Activated naive CD8-positive, alpha-beta T cell (primary cell): ENCODE measurements at regions not wholly inside any gene's neighbourhood (a gene's known extent, or its start where the extent isn't known, plus 50 kb on each side); places are given as distances from the start of the nearest gene placed in this dataset.

Source experiments
- H3K27ac Mint-ChIP-seq: one replicate; pipeline ENCODE4 v1.8.0; 2021; ENCODE audit warnings: mixed read lengths
- H3K27me3 Mint-ChIP-seq: one replicate; pipeline ENCODE4 v1.8.0; 2021; ENCODE audit warnings: mixed read lengths
- H3K36me3 Mint-ChIP-seq: one replicate; pipeline ENCODE4 v1.8.0; 2021; ENCODE audit warnings: mixed read lengths
- H3K4me1 Mint-ChIP-seq: one replicate; pipeline ENCODE4 v1.8.0; 2021; ENCODE audit warnings: low read depth, mixed read lengths
- H3K4me3 Mint-ChIP-seq: one replicate; pipeline ENCODE4 v1.8.0; 2021; ENCODE audit warnings: mild to moderate bottlenecking, mixed read lengths
- H3K9me3 Mint-ChIP-seq: one replicate; pipeline ENCODE4 v1.8.0; 2021; ENCODE audit warnings: low read depth, mixed read lengths

- no peak overlapping the region for H3K4me3 Mint-ChIP-seq
- H3K9me3 Mint-ChIP-seq = no peaks in the 10 kb centered on the region
- no peaks in the 10 kb centered on the region for H3K36me3 Mint-ChIP-seq
- peaks cover 2% of the 10 kb centered on the region for H3K4me1 Mint-ChIP-seq
- H3K27me3 Mint-ChIP-seq = peaks cover 1% of the 10 kb centered on the region
- no peak overlapping the region for H3K27ac Mint-ChIP-seq
These were observed 147.1 kb upstream of the PRSS1 start for GRCh38 chr7:142602183-142602582.

DNA sequence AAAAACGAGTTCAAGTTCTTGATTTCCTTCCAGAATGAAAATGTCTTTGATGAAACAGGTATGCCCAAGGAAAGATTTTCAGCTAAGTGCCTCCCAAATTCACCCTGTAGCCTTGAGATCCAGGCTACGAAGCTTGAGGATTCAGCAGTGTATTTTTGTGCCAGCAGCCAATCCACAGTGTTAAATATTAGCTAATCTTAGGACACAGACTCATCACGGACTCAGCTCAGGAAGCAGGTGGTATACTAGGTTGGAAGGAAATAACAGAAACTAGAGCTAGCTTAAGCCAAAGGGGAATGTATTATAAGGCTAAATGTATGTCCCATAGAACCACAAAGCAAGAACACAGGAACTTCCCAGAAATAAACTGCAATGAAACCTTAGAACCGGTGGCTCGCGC is 151.0 kb upstream of the PRSS1 start:
- no peaks in the 10 kb centered on the region for H3K27me3 Mint-ChIP-seq
- no peaks in the 10 kb centered on the region for H3K36me3 Mint-ChIP-seq
- H3K4me1 Mint-ChIP-seq = no peaks in the 10 kb centered on the region
- no peak overlapping the region for H3K4me3 Mint-ChIP-seq
- no peak overlapping the region for H3K27ac Mint-ChIP-seq
- no peaks in the 10 kb centered on the region for H3K9me3 Mint-ChIP-seq

- no peaks in the 10 kb centered on the region for H3K36me3 Mint-ChIP-seq
- no peak overlapping the region for H3K27ac Mint-ChIP-seq
- no peaks in the 10 kb centered on the region for H3K4me1 Mint-ChIP-seq
- H3K9me3 Mint-ChIP-seq = no peaks in the 10 kb centered on the region
- no peaks in the 10 kb centered on the region for H3K27me3 Mint-ChIP-seq
- no peak overlapping the region for H3K4me3 Mint-ChIP-seq
These were observed 151.7 kb upstream of the PRSS1 start for GRCh38 chr7:142597547-142597946.

DNA sequence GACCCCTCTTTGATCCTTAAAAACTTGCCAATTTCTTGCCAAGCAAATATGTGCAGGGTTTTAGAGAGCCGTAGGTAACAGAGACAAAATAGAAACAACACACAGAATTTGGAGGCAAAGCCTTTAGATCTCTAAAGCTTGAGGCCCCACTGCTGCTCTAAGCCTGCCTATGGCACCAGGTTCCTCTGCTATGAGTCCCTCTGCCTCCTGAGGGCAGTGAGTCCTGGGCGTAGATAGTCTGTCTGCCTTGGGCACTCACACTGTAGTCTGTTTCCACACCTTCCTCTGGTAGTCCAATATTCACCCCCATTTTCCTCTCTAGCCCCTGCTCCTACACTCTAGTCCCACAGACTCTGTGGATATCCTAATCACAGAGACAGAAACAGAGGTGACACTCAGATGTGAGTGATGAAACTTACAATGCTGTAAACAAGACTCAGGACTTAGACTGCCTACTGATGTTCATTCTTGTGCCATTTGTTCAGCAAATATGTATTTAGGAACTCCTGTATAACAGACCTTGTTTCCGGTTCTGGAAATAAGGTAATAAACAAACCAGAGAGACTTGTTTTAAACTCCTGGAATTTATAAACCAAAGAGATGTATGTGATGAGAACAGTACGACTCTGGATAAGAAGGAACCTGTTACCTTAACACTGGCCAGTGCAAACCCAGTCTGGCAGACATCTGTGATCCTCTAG is 153.3 kb upstream of the PRSS1 start:
- Mint-ChIP-seq H3K9me3 (no peaks in the 10 kb centered on the region), H3K4me1 (no peaks in the 10 kb centered on the region), H3K27ac (no peak overlapping the region), H3K36me3 (no peaks in the 10 kb centered on the region), H3K27me3 (no peaks in the 10 kb centered on the region), H3K4me3 (no peak overlapping the region)

GRCh38 chr7:142594078-142594477 is 155.2 kb upstream of the PRSS1 start:
- H3K4me3 Mint-ChIP-seq = no peak overlapping the region
- H3K27me3 Mint-ChIP-seq = no peaks in the 10 kb centered on the region
- H3K36me3 Mint-ChIP-seq = no peaks in the 10 kb centered on the region
- no peaks in the 10 kb centered on the region for H3K9me3 Mint-ChIP-seq
- H3K27ac Mint-ChIP-seq = no peak overlapping the region
- H3K4me1 Mint-ChIP-seq = no peaks in the 10 kb centered on the region

DNA sequence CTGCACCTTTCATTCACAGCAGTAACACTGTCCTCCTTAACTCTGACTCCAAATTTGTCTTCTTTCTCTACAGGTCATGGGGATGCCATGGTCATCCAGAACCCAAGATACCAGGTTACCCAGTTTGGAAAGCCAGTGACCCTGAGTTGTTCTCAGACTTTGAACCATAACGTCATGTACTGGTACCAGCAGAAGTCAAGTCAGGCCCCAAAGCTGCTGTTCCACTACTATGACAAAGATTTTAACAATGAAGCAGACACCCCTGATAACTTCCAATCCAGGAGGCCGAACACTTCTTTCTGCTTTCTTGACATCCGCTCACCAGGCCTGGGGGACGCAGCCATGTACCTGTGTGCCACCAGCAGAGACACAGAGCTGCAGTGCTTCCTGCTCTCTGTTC is 156.2 kb upstream of the PRSS1 start:
- no peaks in the 10 kb centered on the region for H3K4me1 Mint-ChIP-seq
- H3K9me3 Mint-ChIP-seq = no peaks in the 10 kb centered on the region
- H3K27ac Mint-ChIP-seq = no peak overlapping the region
- H3K27me3 Mint-ChIP-seq = no peaks in the 10 kb centered on the region
- no peak overlapping the region for H3K4me3 Mint-ChIP-seq
- H3K36me3 Mint-ChIP-seq = no peaks in the 10 kb centered on the region

GRCh38 chr7:142592664-142593063 is 156.6 kb upstream of the PRSS1 start:
- Mint-ChIP-seq H3K36me3 (no peaks in the 10 kb centered on the region), H3K4me3 (no peak overlapping the region), H3K4me1 (no peaks in the 10 kb centered on the region), H3K9me3 (no peaks in the 10 kb centered on the region), H3K27ac (no peak overlapping the region), H3K27me3 (no peaks in the 10 kb centered on the region)

DNA sequence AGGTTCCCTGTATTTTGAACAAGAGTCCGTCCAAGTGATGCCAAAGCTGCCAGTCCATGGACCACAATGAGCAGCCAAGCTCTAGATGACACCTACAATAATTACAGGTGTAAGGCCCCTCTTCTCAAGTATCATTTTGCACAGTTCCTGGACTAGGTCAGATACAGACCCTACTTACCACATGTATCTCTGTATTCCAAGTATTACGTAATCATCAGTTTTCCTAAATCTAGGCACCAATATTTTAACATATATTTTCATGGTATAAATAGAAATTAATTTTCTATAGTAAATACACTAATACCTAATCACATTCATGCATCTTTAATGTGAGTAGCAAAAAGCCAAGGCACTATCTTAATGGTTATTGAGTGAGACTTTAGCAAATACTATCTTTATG is 157.0 kb upstream of the PRSS1 start:
- H3K4me1 Mint-ChIP-seq = no peaks in the 10 kb centered on the region
- no peak overlapping the region for H3K4me3 Mint-ChIP-seq
- H3K27me3 Mint-ChIP-seq = no peaks in the 10 kb centered on the region
- H3K36me3 Mint-ChIP-seq = no peaks in the 10 kb centered on the region
- no peaks in the 10 kb centered on the region for H3K9me3 Mint-ChIP-seq
- no peak overlapping the region for H3K27ac Mint-ChIP-seq

DNA sequence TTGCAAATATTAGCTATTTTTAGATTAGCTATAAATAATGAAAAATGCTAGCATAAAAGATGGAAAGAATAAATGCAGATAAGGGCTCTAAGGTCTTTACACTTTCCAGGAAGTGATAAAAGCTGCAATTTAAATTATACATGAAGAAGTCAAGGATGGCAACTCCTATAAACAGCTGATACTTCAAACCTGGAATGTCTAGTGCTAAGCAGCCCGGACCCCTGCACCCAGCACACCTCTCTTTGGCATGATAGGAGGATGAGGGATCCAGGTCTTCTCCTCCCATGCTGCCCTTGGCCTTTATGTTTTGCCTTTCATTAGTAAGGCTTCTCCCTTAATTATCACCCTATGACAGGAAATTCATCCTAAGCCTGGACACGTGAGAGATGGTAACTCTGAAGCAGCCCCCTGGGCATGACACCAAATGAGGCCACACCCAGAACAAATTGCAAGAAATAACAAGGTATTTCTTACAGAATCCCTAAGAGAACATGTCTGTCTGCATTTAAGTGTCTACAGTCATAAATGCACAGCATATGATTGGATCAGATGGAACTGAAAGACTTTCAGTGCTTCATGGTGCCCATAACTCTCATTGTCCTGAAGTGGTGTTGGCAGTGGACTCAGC is 158.3 kb upstream of the PRSS1 start:
- Mint-ChIP-seq H3K9me3 (no peaks in the 10 kb centered on the region), H3K4me1 (no peaks in the 10 kb centered on the region), H3K36me3 (no peaks in the 10 kb centered on the region), H3K4me3 (no peak overlapping the region), H3K27ac (no peak overlapping the region), H3K27me3 (no peaks in the 10 kb centered on the region)

GRCh38 chr7:142590077-142590476 is 159.2 kb upstream of the PRSS1 start:
- Mint-ChIP-seq H3K9me3 (no peaks in the 10 kb centered on the region), H3K4me1 (no peaks in the 10 kb centered on the region), H3K27ac (no peak overlapping the region), H3K36me3 (no peaks in the 10 kb centered on the region), H3K4me3 (no peak overlapping the region), H3K27me3 (no peaks in the 10 kb centered on the region)

- Mint-ChIP-seq H3K27me3 (no peaks in the 10 kb centered on the region), H3K36me3 (no peaks in the 10 kb centered on the region), H3K9me3 (no peaks in the 10 kb centered on the region), H3K4me1 (no peaks in the 10 kb centered on the region), H3K27ac (no peak overlapping the region), H3K4me3 (no peak overlapping the region)
These were observed 161.6 kb upstream of the PRSS1 start for GRCh38 chr7:142587578-142588191.

- peaks cover 4% of the 10 kb centered on the region for H3K4me1 Mint-ChIP-seq
- no peaks in the 10 kb centered on the region for H3K9me3 Mint-ChIP-seq
- no peaks in the 10 kb centered on the region for H3K36me3 Mint-ChIP-seq
- no peaks in the 10 kb centered on the region for H3K27me3 Mint-ChIP-seq
- no peak overlapping the region for H3K4me3 Mint-ChIP-seq
- no peak overlapping the region for H3K27ac Mint-ChIP-seq
These were observed 162.7 kb upstream of the PRSS1 start for GRCh38 chr7:142586611-142587010.

GRCh38 chr7:142585425-142585824 is 163.8 kb upstream of the PRSS1 start:
- Mint-ChIP-seq H3K4me3 (no peak overlapping the region), H3K27ac (no peak overlapping the region)

GRCh38 chr7:142584765-142585164 is 164.5 kb upstream of the PRSS1 start:
- H3K27me3 Mint-ChIP-seq = no peaks in the 10 kb centered on the region
- H3K27ac Mint-ChIP-seq = no peak overlapping the region
- no peak overlapping the region for H3K4me3 Mint-ChIP-seq
- no peaks in the 10 kb centered on the region for H3K9me3 Mint-ChIP-seq
- peaks cover 19% of the 10 kb centered on the region for H3K4me1 Mint-ChIP-seq
- peaks cover under 1% of the 10 kb centered on the region for H3K36me3 Mint-ChIP-seq

More at GRCh38 chr7:142585425-142585824, 163.8 kb upstream of the PRSS1 start:
- no peaks in the 10 kb centered on the region for H3K27me3 Mint-ChIP-seq
- H3K9me3 Mint-ChIP-seq = no peaks in the 10 kb centered on the region
- no peaks in the 10 kb centered on the region for H3K36me3 Mint-ChIP-seq
- peaks cover 14% of the 10 kb centered on the region for H3K4me1 Mint-ChIP-seq

DNA sequence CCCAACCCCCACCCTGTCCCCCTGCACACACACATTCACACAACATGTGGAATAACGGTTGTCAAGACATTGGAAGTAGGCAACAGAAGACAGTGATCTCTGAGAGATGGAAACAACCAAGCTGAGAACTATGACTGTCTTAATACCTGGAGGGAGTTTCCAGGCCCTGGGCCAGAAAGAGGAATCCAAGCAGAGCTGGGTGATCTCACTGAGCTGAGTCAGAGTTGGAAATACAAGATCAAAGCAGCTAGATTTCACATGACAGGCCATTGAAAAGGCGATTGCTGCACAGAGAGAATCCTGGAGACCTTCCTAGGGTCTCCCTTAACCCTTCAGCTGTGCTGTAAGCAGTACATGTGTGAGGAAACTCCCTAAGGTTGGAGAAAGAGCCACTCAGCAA is 165.8 kb upstream of the PRSS1 start:
- H3K4me3 Mint-ChIP-seq = no peak overlapping the region
- H3K36me3 Mint-ChIP-seq = peaks cover 3% of the 10 kb centered on the region
- no peaks in the 10 kb centered on the region for H3K9me3 Mint-ChIP-seq
- no peaks in the 10 kb centered on the region for H3K27me3 Mint-ChIP-seq
- H3K27ac Mint-ChIP-seq = no peak overlapping the region
- peaks cover 22% of the 10 kb centered on the region for H3K4me1 Mint-ChIP-seq

- Mint-ChIP-seq H3K4me1 (peaks cover 22% of the 10 kb centered on the region), H3K4me3 (no peak overlapping the region), H3K9me3 (no peaks in the 10 kb centered on the region), H3K36me3 (peaks cover 3% of the 10 kb centered on the region), H3K27ac (no peak overlapping the region), H3K27me3 (no peaks in the 10 kb centered on the region)
These were observed 166.9 kb upstream of the PRSS1 start for GRCh38 chr7:142582351-142582750.
